ENCODE measurements at regions not wholly inside any gene's neighbourhood (a gene's known extent, or its start where the extent isn't known, plus 50 kb on each side); places are given as distances from the start of the nearest gene placed in this dataset.
A peak's percentile ranks its signal among the peaks of the same experiment; 100 is the strongest.

DNA sequence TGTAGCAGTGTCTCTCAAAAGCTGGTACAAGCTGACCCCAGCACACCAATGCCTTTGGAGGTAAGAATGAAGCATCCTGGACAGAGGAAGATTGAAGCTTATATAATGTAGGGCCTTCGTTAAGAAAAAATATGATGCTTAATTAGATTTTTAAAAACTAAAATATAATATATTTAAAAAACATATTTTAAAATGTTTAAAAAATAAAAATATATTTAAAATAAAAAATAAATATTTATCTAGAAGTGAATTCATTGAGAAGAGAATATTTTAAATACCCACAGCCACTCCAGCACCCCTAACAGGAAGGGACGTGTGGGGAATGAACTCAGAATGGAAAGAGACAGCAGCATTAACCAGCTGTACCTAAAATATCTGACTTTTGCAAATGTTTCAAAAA is 65.1 kb upstream of the DDX53 start (continued):
- TF ChIP-seq REST (IDR thresholded peaks at IDR 0.05) = no peak

DNA sequence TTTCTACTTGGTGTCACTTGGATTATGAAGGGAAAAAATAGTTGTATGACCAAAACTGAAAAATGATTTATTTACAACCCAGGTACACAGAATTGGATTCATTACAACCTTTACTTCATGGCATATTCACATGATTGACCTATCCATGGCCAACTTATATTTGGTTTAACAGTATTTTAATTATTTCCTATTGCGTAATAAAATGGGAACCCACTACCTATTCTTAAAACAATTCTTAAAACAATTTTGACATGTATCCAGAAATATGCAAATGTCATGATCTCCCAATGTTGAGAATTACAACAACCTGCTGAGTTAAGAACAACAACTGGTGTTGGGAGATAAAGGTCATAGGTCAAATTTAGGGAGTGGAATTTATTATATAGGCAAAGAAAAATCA is 54.8 kb upstream of the DDX53 start:
- Histone ChIP-seq H3K4me3 (no peak overlapping the region), H3K4me2 (no peak overlapping the region), H3K4me1 (0 out of 3 replicates have a peak, but pooled peaks cover under 1% of the 10 kb centered on the region), H3K27ac (no peak overlapping the region), H3K9me3 (no peaks in the 10 kb centered on the region)
- WGBS (ENCODE audit: missing lambda C conversion rate) = 95% methylated on average over 1 of the region's 1 CpG
- ATAC-seq = no peak
- no peak for FAIRE-seq
- DNase-seq (ENCODE audit: low read depth in 1 of 2, low spot score in 1 of 2) = no peak
- ChIA-PET POLR2A (no interaction called here), CTCF (no interaction called here)
- TF ChIP-seq FOXS1 (CRISPR knock-in tag; IDR thresholded peaks at IDR 0.05) (no peak), KDM1A (IDR thresholded peaks at IDR 0.05; ENCODE audit: low read depth) (no peak), CTCF (IDR thresholded peaks at IDR 0.05) (no peak), PBX3 (IDR thresholded peaks at IDR 0.05) (no peak), CEBPB (IDR thresholded peaks at IDR 0.05) (peak in 1 of 2 experiments; percentile 9; a peak in 1 of 4 replicates), REST (IDR thresholded peaks at IDR 0.05) (no peak), ZSCAN20 (CRISPR knock-in tag; IDR thresholded peaks at IDR 0.05) (no peak), NPAS2 (CRISPR knock-in tag; IDR thresholded peaks at IDR 0.05; ENCODE audit: borderline replicate concordance) (no peak)

Small RNA genes lying in the stretch of these regions (small RNA-seq; reads per million reads assigned to genes)
- 0 reads per million in 6 experiments for gene RNU6-266P
